ENCODE measurements at regions not wholly inside any gene's neighbourhood (a gene's known extent, or its start where the extent isn't known, plus 50 kb on each side); places are given as distances from the start of the nearest gene placed in this dataset.
A peak's percentile ranks its signal among the peaks of the same experiment; 100 is the strongest.

DNA sequence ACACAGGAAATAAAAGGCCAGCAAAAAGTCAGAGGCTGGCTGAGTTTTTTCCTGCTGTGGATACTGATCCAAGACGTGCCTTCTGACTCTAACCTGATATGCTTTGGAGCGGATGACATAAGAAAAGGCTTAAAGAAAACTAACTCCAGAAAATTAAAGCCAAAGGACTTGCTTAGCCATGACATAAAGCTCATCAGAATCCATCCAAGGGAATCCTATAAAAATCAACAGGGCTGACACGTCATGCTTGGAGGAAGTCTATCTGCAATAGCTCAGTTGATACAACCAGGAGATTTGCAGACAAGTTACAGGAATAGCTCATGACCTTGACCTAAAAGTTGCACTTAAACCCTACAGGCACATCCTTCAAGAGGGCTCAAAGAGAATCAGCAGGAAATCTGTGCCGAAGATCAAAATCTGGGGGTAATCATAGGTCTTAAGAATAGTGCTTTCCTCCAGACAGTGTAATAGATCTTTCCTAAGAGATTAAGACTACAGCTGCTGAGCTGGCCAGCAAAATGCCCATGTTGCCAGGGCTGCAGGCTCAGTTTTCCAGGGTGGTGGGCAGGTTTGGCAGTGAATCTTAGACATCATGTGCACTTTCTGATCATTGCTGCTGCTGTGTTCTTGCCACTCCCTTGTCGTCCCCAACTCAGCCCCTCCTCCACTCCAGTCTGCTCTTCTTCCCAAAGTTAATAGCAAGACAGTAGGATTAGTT, 111.5 kb upstream of the SVIL start:
- Histone ChIP-seq H3K9me3 (ENCODE audit: control insufficient read depth in 4 of 4, low read length in 3 of 4) (no peaks in the 10 kb centered on the region), H3K27me3 (ENCODE audit: control insufficient read depth in 4 of 4, insufficient read depth in 4 of 4, low read length in 3 of 4) (no peaks in the 10 kb centered on the region), H3K27ac (ENCODE audit: low read depth in 1 of 2, low read length in 2 of 2) (peak overlapping the region in 1 of 2 donors; percentile 28), H3K4me1 (ENCODE audit: control insufficient read depth in 4 of 4, insufficient read depth in 4 of 4, low read length in 3 of 4) (peaks cover 0 to 4% (median 0%) of the 10 kb centered on the region in 4 donors), H3K4me3 (ENCODE audit: low read depth in 1 of 3, low read length in 3 of 3) (no peak overlapping the region), H3K36me3 (ENCODE audit: control insufficient read depth in 4 of 4, insufficient read depth in 3 of 4, low read depth in 1 of 4, low read length in 3 of 4) (no peaks in the 10 kb centered on the region), H3K9ac (ENCODE audit: low read depth in 1 of 2, low read length in 2 of 2) (no peak overlapping the region)
- TF ChIP-seq TAF1 (conservative IDR thresholded peaks at IDR 0.05) (no peak), NR2F2 (IDR thresholded peaks at IDR 0.05) (peak; percentile 78)
- DNase-seq (ENCODE audit: low spot score) = no peak
- 75% methylated on average over 5 of the region's 5 CpGs for WGBS

DNA sequence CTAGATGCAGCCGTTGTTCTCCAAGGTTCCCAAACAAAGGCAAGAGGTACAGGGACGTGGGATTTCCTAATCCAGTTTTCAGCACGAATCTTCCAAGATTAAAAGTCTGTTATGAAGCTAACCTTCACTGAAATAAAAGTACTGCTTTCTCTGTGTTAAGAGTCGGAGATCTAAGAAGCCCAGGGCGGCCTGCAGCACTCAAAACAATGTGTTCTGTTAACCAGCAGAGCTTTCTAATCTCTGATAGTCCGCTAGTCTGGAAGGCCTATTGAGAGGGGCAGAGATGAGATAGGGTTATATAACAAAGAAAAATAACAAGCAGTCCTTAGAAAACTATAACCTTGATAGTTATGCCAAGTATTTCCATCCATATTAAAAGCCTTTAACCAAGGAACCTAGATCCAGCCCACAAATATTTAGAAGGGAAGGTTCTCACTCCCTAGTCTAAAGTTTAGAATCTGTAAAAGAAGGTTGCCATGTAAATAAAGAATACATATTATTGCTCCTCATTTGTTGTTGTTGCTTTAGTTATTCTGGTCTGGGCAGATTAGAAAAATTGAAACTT, 106.3 kb upstream of the SVIL start:
- Histone ChIP-seq H3K9me3 (ENCODE audit: control insufficient read depth in 4 of 4, low read length in 3 of 4) (no peaks in the 10 kb centered on the region), H3K27ac (ENCODE audit: low read depth in 1 of 2, low read length in 2 of 2) (no peak overlapping the region), H3K36me3 (ENCODE audit: control insufficient read depth in 4 of 4, insufficient read depth in 3 of 4, low read depth in 1 of 4, low read length in 3 of 4) (no peaks in the 10 kb centered on the region), H3K9ac (ENCODE audit: low read depth in 1 of 2, low read length in 2 of 2) (no peak overlapping the region), H3K4me3 (ENCODE audit: low read depth in 1 of 3, low read length in 3 of 3) (no peak overlapping the region), H3K4me1 (ENCODE audit: control insufficient read depth in 4 of 4, insufficient read depth in 4 of 4, low read length in 3 of 4) (peaks cover 0 to 11% (median 2%) of the 10 kb centered on the region in 4 donors), H3K27me3 (ENCODE audit: control insufficient read depth in 4 of 4, insufficient read depth in 4 of 4, low read length in 3 of 4) (no peaks in the 10 kb centered on the region)
- TF ChIP-seq HNF4A (conservative IDR thresholded peaks at IDR 0.05) = no peak
- TF ChIP-seq, protein P1, sequence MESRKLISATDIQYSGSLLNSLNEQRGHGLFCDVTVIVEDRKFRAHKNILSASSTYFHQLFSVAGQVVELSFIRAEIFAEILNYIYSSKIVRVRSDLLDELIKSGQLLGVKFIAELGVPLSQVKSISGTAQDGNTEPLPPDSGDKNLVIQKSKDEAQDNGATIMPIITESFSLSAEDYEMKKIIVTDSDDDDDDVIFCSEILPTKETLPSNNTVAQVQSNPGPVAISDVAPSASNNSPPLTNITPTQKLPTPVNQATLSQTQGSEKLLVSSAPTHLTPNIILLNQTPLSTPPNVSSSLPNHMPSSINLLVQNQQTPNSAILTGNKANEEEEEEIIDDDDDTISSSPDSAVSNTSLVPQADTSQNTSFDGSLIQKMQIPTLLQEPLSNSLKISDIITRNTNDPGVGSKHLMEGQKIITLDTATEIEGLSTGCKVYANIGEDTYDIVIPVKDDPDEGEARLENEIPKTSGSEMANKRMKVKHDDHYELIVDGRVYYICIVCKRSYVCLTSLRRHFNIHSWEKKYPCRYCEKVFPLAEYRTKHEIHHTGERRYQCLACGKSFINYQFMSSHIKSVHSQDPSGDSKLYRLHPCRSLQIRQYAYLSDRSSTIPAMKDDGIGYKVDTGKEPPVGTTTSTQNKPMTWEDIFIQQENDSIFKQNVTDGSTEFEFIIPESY (IDR thresholded peaks at IDR 0.05) = no peak
- TF ChIP-seq NR2F2 (IDR thresholded peaks at IDR 0.05) = no peak
- TF ChIP-seq YY1 (IDR thresholded peaks at IDR 0.05) = no peak
- TF ChIP-seq HNF4G (IDR thresholded peaks at IDR 0.05) = no peak
- TF ChIP-seq TAF1 (conservative IDR thresholded peaks at IDR 0.05) = no peak
- TF ChIP-seq, protein P2, sequence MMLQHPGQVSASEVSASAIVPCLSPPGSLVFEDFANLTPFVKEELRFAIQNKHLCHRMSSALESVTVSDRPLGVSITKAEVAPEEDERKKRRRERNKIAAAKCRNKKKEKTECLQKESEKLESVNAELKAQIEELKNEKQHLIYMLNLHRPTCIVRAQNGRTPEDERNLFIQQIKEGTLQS (IDR thresholded peaks at IDR 0.05) = no peak
- TF ChIP-seq, protein P3, sequence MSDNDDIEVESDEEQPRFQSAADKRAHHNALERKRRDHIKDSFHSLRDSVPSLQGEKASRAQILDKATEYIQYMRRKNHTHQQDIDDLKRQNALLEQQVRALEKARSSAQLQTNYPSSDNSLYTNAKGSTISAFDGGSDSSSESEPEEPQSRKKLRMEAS (IDR thresholded peaks at IDR 0.05) = no peak
- no peak for TF ChIP-seq FOXA2 (IDR thresholded peaks at IDR 0.05)
- TF ChIP-seq SP1 (IDR thresholded peaks at IDR 0.05) = no peak
- no peak for TF ChIP-seq RXRA (IDR thresholded peaks at IDR 0.05)
- no peak for TF ChIP-seq RAD21 (IDR thresholded peaks at IDR 0.05)
- TF ChIP-seq, protein P4, sequence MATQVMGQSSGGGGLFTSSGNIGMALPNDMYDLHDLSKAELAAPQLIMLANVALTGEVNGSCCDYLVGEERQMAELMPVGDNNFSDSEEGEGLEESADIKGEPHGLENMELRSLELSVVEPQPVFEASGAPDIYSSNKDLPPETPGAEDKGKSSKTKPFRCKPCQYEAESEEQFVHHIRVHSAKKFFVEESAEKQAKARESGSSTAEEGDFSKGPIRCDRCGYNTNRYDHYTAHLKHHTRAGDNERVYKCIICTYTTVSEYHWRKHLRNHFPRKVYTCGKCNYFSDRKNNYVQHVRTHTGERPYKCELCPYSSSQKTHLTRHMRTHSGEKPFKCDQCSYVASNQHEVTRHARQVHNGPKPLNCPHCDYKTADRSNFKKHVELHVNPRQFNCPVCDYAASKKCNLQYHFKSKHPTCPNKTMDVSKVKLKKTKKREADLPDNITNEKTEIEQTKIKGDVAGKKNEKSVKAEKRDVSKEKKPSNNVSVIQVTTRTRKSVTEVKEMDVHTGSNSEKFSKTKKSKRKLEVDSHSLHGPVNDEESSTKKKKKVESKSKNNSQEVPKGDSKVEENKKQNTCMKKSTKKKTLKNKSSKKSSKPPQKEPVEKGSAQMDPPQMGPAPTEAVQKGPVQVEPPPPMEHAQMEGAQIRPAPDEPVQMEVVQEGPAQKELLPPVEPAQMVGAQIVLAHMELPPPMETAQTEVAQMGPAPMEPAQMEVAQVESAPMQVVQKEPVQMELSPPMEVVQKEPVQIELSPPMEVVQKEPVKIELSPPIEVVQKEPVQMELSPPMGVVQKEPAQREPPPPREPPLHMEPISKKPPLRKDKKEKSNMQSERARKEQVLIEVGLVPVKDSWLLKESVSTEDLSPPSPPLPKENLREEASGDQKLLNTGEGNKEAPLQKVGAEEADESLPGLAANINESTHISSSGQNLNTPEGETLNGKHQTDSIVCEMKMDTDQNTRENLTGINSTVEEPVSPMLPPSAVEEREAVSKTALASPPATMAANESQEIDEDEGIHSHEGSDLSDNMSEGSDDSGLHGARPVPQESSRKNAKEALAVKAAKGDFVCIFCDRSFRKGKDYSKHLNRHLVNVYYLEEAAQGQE (IDR thresholded peaks at IDR 0.05) = no peak
- TF ChIP-seq, protein P5, sequence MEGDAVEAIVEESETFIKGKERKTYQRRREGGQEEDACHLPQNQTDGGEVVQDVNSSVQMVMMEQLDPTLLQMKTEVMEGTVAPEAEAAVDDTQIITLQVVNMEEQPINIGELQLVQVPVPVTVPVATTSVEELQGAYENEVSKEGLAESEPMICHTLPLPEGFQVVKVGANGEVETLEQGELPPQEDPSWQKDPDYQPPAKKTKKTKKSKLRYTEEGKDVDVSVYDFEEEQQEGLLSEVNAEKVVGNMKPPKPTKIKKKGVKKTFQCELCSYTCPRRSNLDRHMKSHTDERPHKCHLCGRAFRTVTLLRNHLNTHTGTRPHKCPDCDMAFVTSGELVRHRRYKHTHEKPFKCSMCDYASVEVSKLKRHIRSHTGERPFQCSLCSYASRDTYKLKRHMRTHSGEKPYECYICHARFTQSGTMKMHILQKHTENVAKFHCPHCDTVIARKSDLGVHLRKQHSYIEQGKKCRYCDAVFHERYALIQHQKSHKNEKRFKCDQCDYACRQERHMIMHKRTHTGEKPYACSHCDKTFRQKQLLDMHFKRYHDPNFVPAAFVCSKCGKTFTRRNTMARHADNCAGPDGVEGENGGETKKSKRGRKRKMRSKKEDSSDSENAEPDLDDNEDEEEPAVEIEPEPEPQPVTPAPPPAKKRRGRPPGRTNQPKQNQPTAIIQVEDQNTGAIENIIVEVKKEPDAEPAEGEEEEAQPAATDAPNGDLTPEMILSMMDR (IDR thresholded peaks at IDR 0.05; ENCODE audit: low read depth, low read length, missing input control) = no peak
- no peak for TF ChIP-seq JUND (IDR thresholded peaks at IDR 0.05)
- no peak for TF ChIP-seq FOXA1 (IDR thresholded peaks at IDR 0.05)
- TF ChIP-seq GABPA (IDR thresholded peaks at IDR 0.05 in 1 of 2, conservative IDR thresholded peaks at IDR 0.05 in 1 of 2) = no peak
- TF ChIP-seq EGR1 (IDR thresholded peaks at IDR 0.05; ENCODE audit: low read depth in 2 of 2) = no peak
- WGBS = 82% methylated on average over 6 of the region's 6 CpGs
- no peak for DNase-seq (ENCODE audit: low spot score)
